Fibroblast of lung (primary cell): ENCODE measurements at regions not wholly inside any gene's neighbourhood (a gene's known extent, or its start where the extent isn't known, plus 50 kb on each side); places are given as distances from the start of the nearest gene placed in this dataset.

Experiments used
- CTCF ChIP-seq, 2 donors: IDR thresholded peaks in 1 of 2; conservative IDR thresholded peaks in 1 of 2; 1 replicate in 1 of 2; 2 replicates in 1 of 2; pipeline ENCODE4 v1.5.1; 2011 to 2012; ENCODE audit warnings: low read length in 2 of 2, control low read depth in 1 of 2, inconsistent platforms in 1 of 2, low read depth in 1 of 2, mild to moderate bottlenecking in 1 of 2
- EZH2 ChIP-seq: IDR thresholded peaks from 2 replicates; pipeline ENCODE4 v1.5.1; 2012; ENCODE audit warnings: low read length, control low read depth, mild to moderate bottlenecking; ENCODE audit errors: missing control alignments

- TF ChIP-seq CTCF (conservative IDR thresholded peaks at IDR 0.05 in 1 of 2, IDR thresholded peaks at IDR 0.05 in 1 of 2; ENCODE audit: low read depth in 1 of 2, low read length in 2 of 2) (no peak), EZH2 (no peak)
Measured at GRCh38 chr14:85040046-85040685, 489.8 kb upstream of the FLRT2 start.
